ENCODE measurements at regions not wholly inside any gene's neighbourhood (a gene's known extent, or its start where the extent isn't known, plus 50 kb on each side); places are given as distances from the start of the nearest gene placed in this dataset.
A peak's percentile ranks its signal among the peaks of the same experiment; 100 is the strongest.

DNA sequence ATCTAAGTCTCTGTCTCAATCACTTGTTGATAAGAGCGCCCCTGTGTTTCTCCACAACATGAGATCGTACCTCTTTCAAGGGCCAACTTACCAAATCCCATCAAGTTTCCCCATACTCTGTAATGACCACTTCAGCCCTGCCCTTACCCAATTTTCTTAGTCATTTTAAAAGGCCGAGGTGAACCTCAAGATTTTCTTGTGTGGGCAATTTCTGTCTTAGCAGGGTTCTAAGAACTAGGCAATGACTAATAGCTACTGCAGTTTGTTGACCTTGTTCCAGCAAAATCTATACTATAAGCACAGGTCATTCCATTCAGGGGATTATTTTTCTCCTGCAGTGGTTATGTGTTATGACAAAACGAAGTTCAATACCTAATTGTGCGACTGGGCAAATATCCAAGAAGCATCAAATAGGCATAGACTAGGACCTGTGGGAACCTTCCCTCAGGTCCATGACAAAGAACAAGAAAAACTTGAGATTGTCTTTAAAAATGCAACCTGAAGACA is 359.8 kb downstream of the PCNX1 start:
- no peak for TF ChIP-seq SP1 (IDR thresholded peaks at IDR 0.05)
- no peak for TF ChIP-seq JUND (IDR thresholded peaks at IDR 0.05)
- TF ChIP-seq FOXA2 (IDR thresholded peaks at IDR 0.05) = no peak
- no peak for TF ChIP-seq HNF4A (conservative IDR thresholded peaks at IDR 0.05)
- TF ChIP-seq TAF1 (conservative IDR thresholded peaks at IDR 0.05) = no peak
- peak overlapping the region; percentile 3 to 8 for H3K27ac ChIP-seq (ENCODE audit: low read depth in 1 of 2, low read length in 2 of 2)
- H3K9ac ChIP-seq (ENCODE audit: low read depth in 1 of 2, low read length in 2 of 2) = peak overlapping the region in 1 of 2 donors; percentile 21
- H3K36me3 ChIP-seq (ENCODE audit: control insufficient read depth in 4 of 4, insufficient read depth in 3 of 4, low read depth in 1 of 4, low read length in 3 of 4) = no peaks in the 10 kb centered on the region
- 75% methylated on average over 5 of the region's 5 CpGs for WGBS
- no peaks in the 10 kb centered on the region for H3K27me3 ChIP-seq (ENCODE audit: control insufficient read depth in 4 of 4, insufficient read depth in 4 of 4, low read length in 3 of 4)
- no peaks in the 10 kb centered on the region for H3K9me3 ChIP-seq (ENCODE audit: control insufficient read depth in 4 of 4, low read length in 3 of 4)
- no peak for DNase-seq (ENCODE audit: low spot score)
- peaks cover 2 to 7% (median 4%) of the 10 kb centered on the region in 4 donors for H3K4me1 ChIP-seq (ENCODE audit: control insufficient read depth in 4 of 4, insufficient read depth in 4 of 4, low read length in 3 of 4)
- peak overlapping the region in 1 of 3 donors; percentile 9 for H3K4me3 ChIP-seq (ENCODE audit: low read depth in 1 of 3, low read length in 3 of 3)

DNA sequence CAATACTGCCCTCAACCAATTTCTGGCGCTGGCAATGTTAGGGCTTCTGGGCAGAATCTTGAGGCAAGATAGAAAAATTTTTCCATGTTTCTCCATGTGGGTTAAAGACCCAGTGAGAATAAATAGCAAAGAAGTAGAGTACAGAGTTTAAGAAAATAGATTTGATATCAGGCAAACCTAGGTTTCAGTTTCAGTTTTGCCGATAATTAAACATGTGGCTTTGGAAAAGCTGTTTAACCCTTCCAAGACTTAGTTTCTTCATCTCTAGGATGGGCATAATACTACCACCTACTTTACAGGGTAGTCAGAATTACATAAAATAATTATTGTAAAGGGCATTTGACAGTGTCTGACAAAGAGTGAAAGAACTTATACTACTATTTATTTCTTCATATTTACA is 360.4 kb downstream of the PCNX1 start:
- WGBS = 31% methylated on average over 2 of the region's 2 CpGs
- Histone ChIP-seq H3K9ac (ENCODE audit: low read depth in 1 of 2, low read length in 2 of 2) (peak overlapping the region in 1 of 2 donors; percentile 21), H3K27ac (ENCODE audit: low read depth in 1 of 2, low read length in 2 of 2) (peak overlapping the region; percentile 3 to 8)

DNA sequence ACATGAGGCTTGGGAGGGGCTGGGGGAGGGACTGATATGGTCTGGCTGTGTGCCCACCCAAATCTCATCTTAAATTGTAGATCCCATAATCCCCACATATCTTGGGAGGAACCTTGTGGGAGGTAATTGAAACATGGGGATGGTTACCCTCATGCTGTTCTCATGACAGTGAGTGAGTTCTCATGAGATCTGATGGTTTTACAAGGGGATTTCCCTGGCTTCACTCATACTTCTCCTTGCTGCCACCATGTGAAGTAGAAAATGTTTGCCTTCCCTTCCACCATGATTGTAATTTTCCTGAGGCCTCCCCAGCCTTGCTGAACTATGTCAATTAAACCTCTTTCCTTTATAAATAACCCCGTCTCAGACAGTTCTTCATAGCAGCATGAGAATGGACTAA is 362.9 kb downstream of the PCNX1 start:
- Histone ChIP-seq H3K27ac (ENCODE audit: low read depth in 1 of 2, low read length in 2 of 2) (no peak overlapping the region), H3K9me3 (ENCODE audit: control insufficient read depth in 4 of 4, low read length in 3 of 4) (no peaks in the 10 kb centered on the region), H3K36me3 (ENCODE audit: control insufficient read depth in 4 of 4, insufficient read depth in 3 of 4, low read depth in 1 of 4, low read length in 3 of 4) (no peaks in the 10 kb centered on the region), H3K27me3 (ENCODE audit: control insufficient read depth in 4 of 4, insufficient read depth in 4 of 4, low read length in 3 of 4) (no peaks in the 10 kb centered on the region), H3K4me3 (ENCODE audit: low read depth in 1 of 3, low read length in 3 of 3) (no peak overlapping the region), H3K9ac (ENCODE audit: low read depth in 1 of 2, low read length in 2 of 2) (no peak overlapping the region), H3K4me1 (ENCODE audit: control insufficient read depth in 4 of 4, insufficient read depth in 4 of 4, low read length in 3 of 4) (peaks cover 2 to 7% (median 4%) of the 10 kb centered on the region in 4 donors)
- DNase-seq (ENCODE audit: low spot score) = no peak
- 92% methylated on average over 1 of the region's 1 CpG for WGBS
- TF ChIP-seq RXRA (IDR thresholded peaks at IDR 0.05) (no peak), YY1 (IDR thresholded peaks at IDR 0.05) (no peak), HNF4A (conservative IDR thresholded peaks at IDR 0.05) (no peak), HNF4G (IDR thresholded peaks at IDR 0.05) (no peak), RAD21 (IDR thresholded peaks at IDR 0.05) (no peak), SP1 (IDR thresholded peaks at IDR 0.05) (no peak), FOXA2 (IDR thresholded peaks at IDR 0.05) (no peak), GABPA (IDR thresholded peaks at IDR 0.05 in 1 of 2, conservative IDR thresholded peaks at IDR 0.05 in 1 of 2) (no peak), JUND (IDR thresholded peaks at IDR 0.05) (no peak), NR2F2 (IDR thresholded peaks at IDR 0.05) (no peak), FOXA1 (IDR thresholded peaks at IDR 0.05) (no peak), EGR1 (IDR thresholded peaks at IDR 0.05; ENCODE audit: low read depth in 2 of 2) (no peak)
- TF ChIP-seq, protein P1, sequence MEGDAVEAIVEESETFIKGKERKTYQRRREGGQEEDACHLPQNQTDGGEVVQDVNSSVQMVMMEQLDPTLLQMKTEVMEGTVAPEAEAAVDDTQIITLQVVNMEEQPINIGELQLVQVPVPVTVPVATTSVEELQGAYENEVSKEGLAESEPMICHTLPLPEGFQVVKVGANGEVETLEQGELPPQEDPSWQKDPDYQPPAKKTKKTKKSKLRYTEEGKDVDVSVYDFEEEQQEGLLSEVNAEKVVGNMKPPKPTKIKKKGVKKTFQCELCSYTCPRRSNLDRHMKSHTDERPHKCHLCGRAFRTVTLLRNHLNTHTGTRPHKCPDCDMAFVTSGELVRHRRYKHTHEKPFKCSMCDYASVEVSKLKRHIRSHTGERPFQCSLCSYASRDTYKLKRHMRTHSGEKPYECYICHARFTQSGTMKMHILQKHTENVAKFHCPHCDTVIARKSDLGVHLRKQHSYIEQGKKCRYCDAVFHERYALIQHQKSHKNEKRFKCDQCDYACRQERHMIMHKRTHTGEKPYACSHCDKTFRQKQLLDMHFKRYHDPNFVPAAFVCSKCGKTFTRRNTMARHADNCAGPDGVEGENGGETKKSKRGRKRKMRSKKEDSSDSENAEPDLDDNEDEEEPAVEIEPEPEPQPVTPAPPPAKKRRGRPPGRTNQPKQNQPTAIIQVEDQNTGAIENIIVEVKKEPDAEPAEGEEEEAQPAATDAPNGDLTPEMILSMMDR (IDR thresholded peaks at IDR 0.05; ENCODE audit: low read depth, low read length, missing input control) = no peak
- TF ChIP-seq, protein P2, sequence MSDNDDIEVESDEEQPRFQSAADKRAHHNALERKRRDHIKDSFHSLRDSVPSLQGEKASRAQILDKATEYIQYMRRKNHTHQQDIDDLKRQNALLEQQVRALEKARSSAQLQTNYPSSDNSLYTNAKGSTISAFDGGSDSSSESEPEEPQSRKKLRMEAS (IDR thresholded peaks at IDR 0.05) = no peak
- TF ChIP-seq, protein P3, sequence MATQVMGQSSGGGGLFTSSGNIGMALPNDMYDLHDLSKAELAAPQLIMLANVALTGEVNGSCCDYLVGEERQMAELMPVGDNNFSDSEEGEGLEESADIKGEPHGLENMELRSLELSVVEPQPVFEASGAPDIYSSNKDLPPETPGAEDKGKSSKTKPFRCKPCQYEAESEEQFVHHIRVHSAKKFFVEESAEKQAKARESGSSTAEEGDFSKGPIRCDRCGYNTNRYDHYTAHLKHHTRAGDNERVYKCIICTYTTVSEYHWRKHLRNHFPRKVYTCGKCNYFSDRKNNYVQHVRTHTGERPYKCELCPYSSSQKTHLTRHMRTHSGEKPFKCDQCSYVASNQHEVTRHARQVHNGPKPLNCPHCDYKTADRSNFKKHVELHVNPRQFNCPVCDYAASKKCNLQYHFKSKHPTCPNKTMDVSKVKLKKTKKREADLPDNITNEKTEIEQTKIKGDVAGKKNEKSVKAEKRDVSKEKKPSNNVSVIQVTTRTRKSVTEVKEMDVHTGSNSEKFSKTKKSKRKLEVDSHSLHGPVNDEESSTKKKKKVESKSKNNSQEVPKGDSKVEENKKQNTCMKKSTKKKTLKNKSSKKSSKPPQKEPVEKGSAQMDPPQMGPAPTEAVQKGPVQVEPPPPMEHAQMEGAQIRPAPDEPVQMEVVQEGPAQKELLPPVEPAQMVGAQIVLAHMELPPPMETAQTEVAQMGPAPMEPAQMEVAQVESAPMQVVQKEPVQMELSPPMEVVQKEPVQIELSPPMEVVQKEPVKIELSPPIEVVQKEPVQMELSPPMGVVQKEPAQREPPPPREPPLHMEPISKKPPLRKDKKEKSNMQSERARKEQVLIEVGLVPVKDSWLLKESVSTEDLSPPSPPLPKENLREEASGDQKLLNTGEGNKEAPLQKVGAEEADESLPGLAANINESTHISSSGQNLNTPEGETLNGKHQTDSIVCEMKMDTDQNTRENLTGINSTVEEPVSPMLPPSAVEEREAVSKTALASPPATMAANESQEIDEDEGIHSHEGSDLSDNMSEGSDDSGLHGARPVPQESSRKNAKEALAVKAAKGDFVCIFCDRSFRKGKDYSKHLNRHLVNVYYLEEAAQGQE (IDR thresholded peaks at IDR 0.05) = no peak
- TF ChIP-seq, protein P4, sequence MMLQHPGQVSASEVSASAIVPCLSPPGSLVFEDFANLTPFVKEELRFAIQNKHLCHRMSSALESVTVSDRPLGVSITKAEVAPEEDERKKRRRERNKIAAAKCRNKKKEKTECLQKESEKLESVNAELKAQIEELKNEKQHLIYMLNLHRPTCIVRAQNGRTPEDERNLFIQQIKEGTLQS (IDR thresholded peaks at IDR 0.05) = no peak

More for the DNA sequence above, 360.4 kb downstream of the PCNX1 start:
- H3K36me3 ChIP-seq (ENCODE audit: control insufficient read depth in 4 of 4, insufficient read depth in 3 of 4, low read depth in 1 of 4, low read length in 3 of 4) = no peaks in the 10 kb centered on the region
- peak overlapping the region; percentile 9 to 43 (median 22) for H3K4me3 ChIP-seq (ENCODE audit: low read depth in 1 of 3, low read length in 3 of 3)
- DNase-seq (ENCODE audit: low spot score) = no peak
- TF ChIP-seq, protein P2 (IDR thresholded peaks at IDR 0.05) = peak; percentile 16
- TF ChIP-seq HNF4G (IDR thresholded peaks at IDR 0.05) = no peak
- no peaks in the 10 kb centered on the region for H3K27me3 ChIP-seq (ENCODE audit: control insufficient read depth in 4 of 4, insufficient read depth in 4 of 4, low read length in 3 of 4)
- peaks cover 2 to 7% (median 4%) of the 10 kb centered on the region in 4 donors for H3K4me1 ChIP-seq (ENCODE audit: control insufficient read depth in 4 of 4, insufficient read depth in 4 of 4, low read length in 3 of 4)
- H3K9me3 ChIP-seq (ENCODE audit: control insufficient read depth in 4 of 4, low read length in 3 of 4) = no peaks in the 10 kb centered on the region
